HG03159 (cell line): ENCODE measurements at regions not wholly inside any gene's neighbourhood (a gene's known extent, or its start where the extent isn't known, plus 50 kb on each side); places are given as distances from the start of the nearest gene placed in this dataset.
"Not testable (repeated sequence)": the region's sequence is repeated elsewhere in the genome, so short reads cannot be mapped to it uniquely, and the experiment has no call there.

Experiments
- ATAC-seq: cut with Tn5 transposase; IDR thresholded peaks from one replicate; pipeline ENCODE4 v1.9.1; 2021; ENCODE audit warnings: mild to moderate bottlenecking, moderate library complexity; ENCODE audit not compliant: unreplicated experiment

- no peak for ATAC-seq
Measured at GRCh38 chr6:86128130-86128814, 485.6 kb upstream of the SYNCRIP start.

GRCh38 chr6:86122086-86122485, 479.4 kb upstream of the SYNCRIP start:
- ATAC-seq, result no peak

GRCh38 chr6:86118271-86118670, 475.6 kb upstream of the SYNCRIP start:
- no peak for ATAC-seq

- ATAC-seq, result no peak
Measured at GRCh38 chr6:86107985-86108384, 465.3 kb upstream of the SYNCRIP start.

GRCh38 chr6:86087954-86088353, 445.3 kb upstream of the SYNCRIP start:
- no peak for ATAC-seq

GRCh38 chr6:86079938-86080337, 437.3 kb upstream of the SYNCRIP start:
- no peak for ATAC-seq

GRCh38 chr6:86070151-86070550, 427.5 kb upstream of the SYNCRIP start:
- ATAC-seq, result no peak

- not testable (repeated sequence) for ATAC-seq
Measured at GRCh38 chr6:86065002-86065401, 422.3 kb upstream of the SYNCRIP start.

GRCh38 chr6:86057293-86057980, 414.8 kb upstream of the SYNCRIP start:
- not testable (repeated sequence) for ATAC-seq

- ATAC-seq, result no peak
Measured at GRCh38 chr6:86045038-86045437, 402.4 kb upstream of the SYNCRIP start.

GRCh38 chr6:86042214-86042613, 399.5 kb upstream of the SYNCRIP start:
- ATAC-seq, result no peak

- no peak for ATAC-seq
Measured at GRCh38 chr6:86031713-86032112, 389.0 kb upstream of the SYNCRIP start.

GRCh38 chr6:86030875-86031274, 388.2 kb upstream of the SYNCRIP start:
- no peak for ATAC-seq

GRCh38 chr6:86028776-86029175, 386.1 kb upstream of the SYNCRIP start:
- ATAC-seq, result no peak

- ATAC-seq, result not testable (repeated sequence)
Measured at GRCh38 chr6:86026890-86027289, 384.2 kb upstream of the SYNCRIP start.

- ATAC-seq, result peak; percentile 65
Measured at GRCh38 chr6:86017236-86017635, 374.6 kb upstream of the SYNCRIP start.

- no peak for ATAC-seq
Measured at GRCh38 chr6:86016567-86016966, 373.9 kb upstream of the SYNCRIP start.

- ATAC-seq, result no peak
Measured at GRCh38 chr6:86016077-86016476, 373.4 kb upstream of the SYNCRIP start.

- peak; percentile 61 for ATAC-seq
Measured at GRCh38 chr6:86012991-86013390, 370.3 kb upstream of the SYNCRIP start.

GRCh38 chr6:86010915-86011786, 368.5 kb upstream of the SYNCRIP start:
- ATAC-seq, result no peak

GRCh38 chr6:85997206-85997605, 354.5 kb upstream of the SYNCRIP start:
- peak; percentile 50 for ATAC-seq

- ATAC-seq, result no peak
Measured at GRCh38 chr6:85996034-85996375, 353.3 kb upstream of the SYNCRIP start.
